HL-60 (cell line): ENCODE measurements at regions not wholly inside any gene's neighbourhood (a gene's known extent, or its start where the extent isn't known, plus 50 kb on each side); places are given as distances from the start of the nearest gene placed in this dataset.

Experiments used
- CTCF ChIP-seq: IDR thresholded peaks from one replicate; pipeline ENCODE4 v1.5.1; 2011; ENCODE audit warnings: low read length, control low read depth, inconsistent platforms; ENCODE audit not compliant: insufficient read depth
- POLR2AphosphoS5 ChIP-seq: IDR thresholded peaks from 2 replicates; pipeline ENCODE4 v1.6.1; 2012; ENCODE audit warnings: low read depth
- REST ChIP-seq: IDR thresholded peaks from 2 replicates; pipeline ENCODE4 v1.6.1; 2012; ENCODE audit warnings: low read depth; ENCODE audit not compliant: insufficient replicate concordance
- SPI1 ChIP-seq: IDR thresholded peaks from 2 replicates; pipeline ENCODE4 v1.6.1; 2012; ENCODE audit warnings: low read depth, mild to moderate bottlenecking, borderline replicate concordance

GRCh38 chr4:138305050-138305449 lies 62.9 kb upstream of the SLC7A11 start:
- TF ChIP-seq SPI1 (no peak), CTCF (no peak), POLR2AphosphoS5 (no peak), REST (no peak)
